ENCODE measurements at regions not wholly inside any gene's neighbourhood (a gene's known extent, or its start where the extent isn't known, plus 50 kb on each side); places are given as distances from the start of the nearest gene placed in this dataset.

DNA sequence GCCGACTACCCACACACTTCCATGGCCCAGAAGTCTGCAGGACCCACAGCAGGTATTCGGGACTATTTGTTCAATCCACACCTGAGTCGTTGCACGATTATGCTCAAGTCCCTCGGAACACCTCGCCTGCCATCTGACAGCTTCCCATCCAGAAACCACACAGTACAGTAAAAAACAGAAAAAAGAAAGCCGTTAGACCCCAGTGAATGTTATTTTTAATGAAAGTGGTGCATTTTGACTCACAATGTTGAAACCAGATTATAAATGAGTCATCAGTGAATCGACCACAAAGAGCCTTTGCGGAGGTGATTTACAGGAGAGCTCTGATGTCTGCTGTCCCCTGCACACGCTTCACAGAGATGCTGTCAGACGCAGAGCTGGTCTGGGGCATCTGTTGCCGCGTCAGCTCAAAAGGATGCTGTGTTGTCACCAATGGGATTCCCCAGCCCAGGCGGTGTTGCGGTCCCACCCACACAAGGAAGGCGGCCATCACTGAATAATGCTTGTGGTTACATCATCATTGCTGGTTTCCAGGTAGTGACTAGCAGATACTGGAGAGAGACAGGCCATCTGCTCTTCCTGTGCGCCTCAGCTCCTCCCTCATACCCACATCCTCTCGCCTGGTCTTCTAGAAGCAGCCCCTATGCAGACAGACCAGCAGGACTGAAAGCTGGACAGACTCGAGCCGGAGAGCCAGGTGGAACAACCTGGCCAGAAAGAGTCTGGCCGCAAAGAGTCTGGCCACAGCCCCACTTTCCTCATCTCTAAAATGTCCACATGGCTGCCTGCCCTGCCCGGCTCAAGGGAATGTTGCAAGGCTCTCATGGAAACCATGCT lies 116.8 kb downstream of the TOMM20 start:
- Mint-ChIP-seq H3K4me3 (no peak overlapping the region), H3K27me3 (ENCODE audit: low read depth) (peaks cover 3% of the 10 kb centered on the region), H3K27ac (peak overlapping the region in 2 of 3 experiments; percentile 17 to 62), H3K36me3 (ENCODE audit: low read depth) (no peaks in the 10 kb centered on the region), H3K9me3 (peaks cover 9% of the 10 kb centered on the region), H3K4me1 (peaks cover 31% of the 10 kb centered on the region)
- TF ChIP-seq, protein P1, sequence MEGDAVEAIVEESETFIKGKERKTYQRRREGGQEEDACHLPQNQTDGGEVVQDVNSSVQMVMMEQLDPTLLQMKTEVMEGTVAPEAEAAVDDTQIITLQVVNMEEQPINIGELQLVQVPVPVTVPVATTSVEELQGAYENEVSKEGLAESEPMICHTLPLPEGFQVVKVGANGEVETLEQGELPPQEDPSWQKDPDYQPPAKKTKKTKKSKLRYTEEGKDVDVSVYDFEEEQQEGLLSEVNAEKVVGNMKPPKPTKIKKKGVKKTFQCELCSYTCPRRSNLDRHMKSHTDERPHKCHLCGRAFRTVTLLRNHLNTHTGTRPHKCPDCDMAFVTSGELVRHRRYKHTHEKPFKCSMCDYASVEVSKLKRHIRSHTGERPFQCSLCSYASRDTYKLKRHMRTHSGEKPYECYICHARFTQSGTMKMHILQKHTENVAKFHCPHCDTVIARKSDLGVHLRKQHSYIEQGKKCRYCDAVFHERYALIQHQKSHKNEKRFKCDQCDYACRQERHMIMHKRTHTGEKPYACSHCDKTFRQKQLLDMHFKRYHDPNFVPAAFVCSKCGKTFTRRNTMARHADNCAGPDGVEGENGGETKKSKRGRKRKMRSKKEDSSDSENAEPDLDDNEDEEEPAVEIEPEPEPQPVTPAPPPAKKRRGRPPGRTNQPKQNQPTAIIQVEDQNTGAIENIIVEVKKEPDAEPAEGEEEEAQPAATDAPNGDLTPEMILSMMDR (IDR thresholded peaks at IDR 0.05; ENCODE audit: unreplicated experiment in 3 of 3): no peak

DNA sequence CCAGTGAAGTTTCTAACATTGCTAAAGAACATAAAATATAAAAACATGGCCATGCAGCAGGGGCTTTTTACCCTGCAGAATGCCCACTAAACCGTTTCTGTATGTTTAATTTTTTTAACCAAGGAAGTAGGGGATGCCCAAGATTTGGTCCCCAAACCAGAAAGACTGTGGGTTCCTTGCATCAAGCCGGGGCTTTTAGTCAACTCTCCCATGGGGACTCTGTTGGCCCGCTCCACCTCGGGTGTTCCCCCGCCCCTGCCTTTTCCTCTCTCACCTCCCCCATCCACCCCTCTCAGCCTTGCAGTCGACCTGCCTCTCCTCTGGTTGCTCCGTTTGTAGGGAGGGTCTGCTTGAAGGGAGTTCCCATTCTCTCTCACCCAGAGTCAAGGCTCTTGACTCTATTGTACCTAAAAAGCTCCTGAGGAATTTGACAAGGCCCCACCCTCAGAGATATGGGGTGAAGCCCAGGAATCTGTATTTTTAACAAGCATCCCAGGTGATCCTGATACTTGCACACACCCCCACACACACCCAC lies 117.5 kb downstream of the TOMM20 start:
- Mint-ChIP-seq H3K27me3 (ENCODE audit: low read depth) (peaks cover 3% of the 10 kb centered on the region), H3K4me3 (no peak overlapping the region), H3K27ac (no peak overlapping the region), H3K9me3 (peaks cover 9% of the 10 kb centered on the region), H3K36me3 (ENCODE audit: low read depth) (no peaks in the 10 kb centered on the region), H3K4me1 (peaks cover 31% of the 10 kb centered on the region)
- TF ChIP-seq, protein P1 (IDR thresholded peaks at IDR 0.05; ENCODE audit: unreplicated experiment in 3 of 3): no peak

DNA sequence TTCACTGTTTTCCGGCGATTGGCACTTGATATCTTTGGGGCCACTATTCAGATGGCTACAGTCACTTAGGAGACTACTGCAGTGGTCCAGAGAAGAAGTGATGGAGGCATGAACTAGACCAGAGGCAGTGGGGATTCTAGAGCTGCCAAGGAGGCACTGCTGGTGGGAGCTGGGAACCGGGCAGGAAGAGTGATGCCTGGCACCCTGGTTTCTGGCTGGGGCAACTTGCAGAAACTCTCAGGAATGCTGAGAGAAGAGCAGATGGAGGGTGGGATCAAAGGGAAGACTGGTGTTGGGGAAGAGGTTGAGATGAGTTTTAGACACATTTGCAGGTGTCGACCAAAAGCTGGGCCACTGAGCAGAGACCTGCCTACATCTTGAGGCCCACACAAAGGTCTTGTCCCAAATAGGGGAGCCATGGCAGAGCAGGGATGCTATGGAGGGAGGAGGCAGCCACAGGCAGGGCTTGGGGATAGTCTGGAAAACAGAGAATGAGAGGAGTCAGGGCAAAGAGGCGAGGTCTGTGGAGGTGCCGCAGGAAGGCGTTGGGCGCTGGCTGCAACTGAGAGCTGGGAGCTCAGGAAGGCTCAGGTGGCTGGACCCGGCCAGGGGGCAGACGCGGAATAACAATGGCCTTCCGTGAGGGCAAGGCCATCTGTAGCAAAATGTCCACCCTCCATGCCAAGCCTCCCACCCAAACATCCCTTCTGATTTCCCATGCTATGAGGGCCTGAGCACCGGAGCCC lies 118.9 kb downstream of the TOMM20 start:
- H3K9me3 Mint-ChIP-seq: peaks cover 5% of the 10 kb centered on the region
- H3K27me3 Mint-ChIP-seq (ENCODE audit: low read depth): peaks cover 2% of the 10 kb centered on the region
- TF ChIP-seq, protein P1 (IDR thresholded peaks at IDR 0.05; ENCODE audit: unreplicated experiment in 3 of 3): no peak
- H3K27ac Mint-ChIP-seq: peak overlapping the region in 1 of 3 experiments; percentile 58
- H3K36me3 Mint-ChIP-seq (ENCODE audit: low read depth): no peaks in the 10 kb centered on the region
- no peak overlapping the region for H3K4me3 Mint-ChIP-seq
- peaks cover 21% of the 10 kb centered on the region for H3K4me1 Mint-ChIP-seq

DNA sequence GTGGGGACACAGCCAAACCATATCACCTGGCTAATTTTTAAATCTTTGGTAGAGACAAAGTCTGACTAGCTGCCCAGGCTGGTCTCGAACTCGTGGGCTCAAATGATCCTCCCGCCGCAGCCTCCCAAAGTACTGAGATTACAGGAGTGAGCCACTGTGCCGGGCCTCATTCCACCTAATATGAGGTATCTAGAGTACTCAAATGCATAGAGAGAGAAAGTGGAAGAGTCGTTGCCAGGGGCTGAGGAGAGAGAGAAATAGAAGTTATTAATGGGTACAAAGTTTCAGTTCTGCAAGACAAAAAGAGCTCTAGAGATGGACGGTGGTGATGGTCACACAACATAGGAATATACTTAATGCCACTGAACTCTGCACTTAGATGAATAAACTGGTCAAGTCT lies 119.6 kb downstream of the TOMM20 start:
- no peaks in the 10 kb centered on the region for H3K36me3 Mint-ChIP-seq (ENCODE audit: low read depth)

DNA sequence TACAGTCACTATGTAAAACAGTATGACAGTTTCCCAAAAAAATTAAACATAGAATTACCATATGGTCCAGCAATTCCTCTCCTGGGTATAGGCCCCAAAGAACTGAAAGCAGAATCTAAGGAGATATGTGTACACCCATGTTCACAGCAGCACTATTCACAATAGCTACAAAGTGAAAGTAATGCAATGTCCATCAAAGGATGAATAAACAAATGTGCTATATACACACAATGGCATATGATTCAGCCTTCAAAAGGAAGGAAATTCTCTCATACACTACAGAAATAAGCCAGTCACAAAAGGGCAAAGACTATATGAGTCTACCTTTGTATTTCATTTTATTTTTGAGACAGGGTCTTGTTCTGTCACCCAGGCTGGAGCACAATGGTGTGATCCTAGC lies 120.4 kb downstream of the TOMM20 start:
- TF ChIP-seq, protein P1 (IDR thresholded peaks at IDR 0.05; ENCODE audit: unreplicated experiment in 3 of 3): no peak
- Mint-ChIP-seq H3K4me3 (no peak overlapping the region), H3K36me3 (ENCODE audit: low read depth) (no peaks in the 10 kb centered on the region), H3K27me3 (ENCODE audit: low read depth) (no peaks in the 10 kb centered on the region), H3K9me3 (peaks cover 5% of the 10 kb centered on the region), H3K27ac (no peak overlapping the region), H3K4me1 (peaks cover 15% of the 10 kb centered on the region)

More for the DNA sequence above, 119.6 kb downstream of the TOMM20 start:
- TF ChIP-seq, protein P1 (IDR thresholded peaks at IDR 0.05; ENCODE audit: unreplicated experiment in 3 of 3): no peak
- Mint-ChIP-seq H3K4me1 (peaks cover 14% of the 10 kb centered on the region), H3K27me3 (ENCODE audit: low read depth) (no peaks in the 10 kb centered on the region), H3K4me3 (no peak overlapping the region), H3K27ac (no peak overlapping the region), H3K9me3 (peaks cover 5% of the 10 kb centered on the region)
